GOT3 (cell line): ENCODE measurements at regions not wholly inside any gene's neighbourhood (a gene's known extent, or its start where the extent isn't known, plus 50 kb on each side); places are given as distances from the start of the nearest gene placed in this dataset.

ENCODE experiments used
- DNase-seq: peaks from one replicate; lab custom pipeline; 2025; ENCODE audit warnings: mixed read lengths; lab: John Stamatoyannopoulos, UW

GRCh38 chr1:193676996-193677549 is 490.7 kb upstream of the B3GALT2 start:
- DNase-seq: no peak

- DNase-seq: no peak
Observed at GRCh38 chr1:193674292-193674944, 488.0 kb upstream of the B3GALT2 start.

GRCh38 chr1:193666485-193667083 is 480.2 kb upstream of the B3GALT2 start:
- no peak for DNase-seq

GRCh38 chr1:193663965-193664364 is 477.6 kb upstream of the B3GALT2 start:
- DNase-seq: no peak

GRCh38 chr1:193662030-193662429 is 475.6 kb upstream of the B3GALT2 start:
- no peak for DNase-seq

GRCh38 chr1:193661385-193661784 is 475.0 kb upstream of the B3GALT2 start:
- no peak for DNase-seq

GRCh38 chr1:193660428-193660827 is 474.0 kb upstream of the B3GALT2 start:
- no peak for DNase-seq

- DNase-seq: no peak
Observed at GRCh38 chr1:193658691-193659090, 472.3 kb upstream of the B3GALT2 start.

GRCh38 chr1:193658081-193658480 is 471.7 kb upstream of the B3GALT2 start:
- no peak for DNase-seq

- DNase-seq: no peak
Observed at GRCh38 chr1:193657552-193657951, 471.1 kb upstream of the B3GALT2 start.

- no peak for DNase-seq
Observed at GRCh38 chr1:193656841-193657240, 470.4 kb upstream of the B3GALT2 start.

GRCh38 chr1:193654951-193655735 is 468.7 kb upstream of the B3GALT2 start:
- no peak for DNase-seq

GRCh38 chr1:193649587-193649986 is 463.2 kb upstream of the B3GALT2 start:
- DNase-seq: no peak

GRCh38 chr1:193634876-193635275 is 448.5 kb upstream of the B3GALT2 start:
- DNase-seq: no peak

- no peak for DNase-seq
Observed at GRCh38 chr1:193634470-193634869, 448.1 kb upstream of the B3GALT2 start.

GRCh38 chr1:193633991-193634390 is 447.6 kb upstream of the B3GALT2 start:
- no peak for DNase-seq

- DNase-seq: no peak
Observed at GRCh38 chr1:193633093-193633492, 446.7 kb upstream of the B3GALT2 start.

GRCh38 chr1:193631306-193631705 is 444.9 kb upstream of the B3GALT2 start:
- no peak for DNase-seq

- DNase-seq: no peak
Observed at GRCh38 chr1:193629875-193630274, 443.5 kb upstream of the B3GALT2 start.

- DNase-seq: no peak
Observed at GRCh38 chr1:193626695-193627094, 440.3 kb upstream of the B3GALT2 start.

- no peak for DNase-seq
Observed at GRCh38 chr1:193625255-193625654, 438.8 kb upstream of the B3GALT2 start.

- no peak for DNase-seq
Observed at GRCh38 chr1:193619911-193620310, 433.5 kb upstream of the B3GALT2 start.

GRCh38 chr1:193614817-193615216 is 428.4 kb upstream of the B3GALT2 start:
- no peak for DNase-seq
